DND-41 (cell line): ENCODE measurements at regions not wholly inside any gene's neighbourhood (a gene's known extent, or its start where the extent isn't known, plus 50 kb on each side); places are given as distances from the start of the nearest gene placed in this dataset.

ENCODE experiments used
- CTCF ChIP-seq: IDR thresholded peaks from 2 replicates; pipeline ENCODE4 v1.5.1; 2012; ENCODE audit warnings: borderline replicate concordance, low read length, moderate library complexity, mild to moderate bottlenecking; ENCODE audit not compliant: poor library complexity, severe bottlenecking; ENCODE audit errors: extremely low read depth
- EZH2 ChIP-seq: IDR thresholded peaks from 3 replicates; pipeline ENCODE4 v1.6.1; 2012; ENCODE audit warnings: borderline replicate concordance, low read depth, mild to moderate bottlenecking, moderate library complexity, low read length, inconsistent platforms; ENCODE audit not compliant: severe bottlenecking

GRCh38 chr3:59250600-59250999 is 200.8 kb upstream of the CFAP20DC start:
- TF ChIP-seq CTCF (no peak), EZH2 (no peak)
